DND-41 (cell line): ENCODE measurements at regions not wholly inside any gene's neighbourhood (a gene's known extent, or its start where the extent isn't known, plus 50 kb on each side); places are given as distances from the start of the nearest gene placed in this dataset.
"Not testable (repeated sequence)": the region's sequence is repeated elsewhere in the genome, so short reads cannot be mapped to it uniquely, and the experiment has no call there.

ENCODE experiments used
- ATAC-seq: fragments of 200-7000 bp; cut with Tn5 transposase; 3 replicates; pipeline ENCODE4 v1.9.1; 2021; ENCODE audit warnings: low read depth; ENCODE audit not compliant: insufficient read depth
- DNase-seq: peaks from one replicate; pipeline ENCODE4 v3.0.0-alpha.2; 2020
- H2AFZ ChIP-seq: 2 replicates; pipeline ENCODE4 v1.6.0; 2012; ENCODE audit warnings: low read depth, low read length
- H3K27ac ChIP-seq: 2 replicates; pipeline ENCODE4 v1.5.1; 2012; ENCODE audit warnings: low read length, inconsistent platforms
- H3K27me3 ChIP-seq: fragments of 200-600 bp; sonication (generic); 2 replicates; pipeline ENCODE4 v1.6.0; 2012; ENCODE audit warnings: low read length, mild to moderate bottlenecking, inconsistent platforms; ENCODE audit not compliant: insufficient read depth, poor library complexity
- H3K36me3 ChIP-seq: 2 replicates; pipeline ENCODE4 v1.5.1; 2012; ENCODE audit warnings: low read length, inconsistent platforms; ENCODE audit not compliant: insufficient read depth
- H3K4me1 ChIP-seq: 2 replicates; pipeline ENCODE4 v1.5.1; 2012; ENCODE audit warnings: mild to moderate bottlenecking, low read length; ENCODE audit not compliant: insufficient read depth
- H3K4me2 ChIP-seq: 2 replicates; pipeline ENCODE4 v1.6.0; 2012; ENCODE audit warnings: mild to moderate bottlenecking, moderate library complexity, low read length, inconsistent platforms; ENCODE audit not compliant: insufficient read depth
- H3K4me3 ChIP-seq, 2 experiments: fragments of 200-600 bp in 1 of 2; shearing (Covaris generic) in 1 of 2; 2 replicates each; pipeline ENCODE4 v1.5.1; 2012 to 2016; ENCODE audit warnings: inconsistent platforms in 2 of 2, low read length in 2 of 2, mild to moderate bottlenecking in 2 of 2, low read depth in 1 of 2, moderate library complexity in 1 of 2
- H3K79me2 ChIP-seq: 2 replicates; pipeline ENCODE4 v1.6.0; 2012; ENCODE audit warnings: low read length, inconsistent platforms; ENCODE audit not compliant: insufficient read depth
- H3K9ac ChIP-seq: 2 replicates; pipeline ENCODE4 v1.6.0; 2012; ENCODE audit warnings: low read depth, mild to moderate bottlenecking, inconsistent platforms, low read length, moderate library complexity
- H3K9me3 ChIP-seq: 2 replicates; pipeline ENCODE4 v1.5.1; 2012; ENCODE audit warnings: low read length, moderate library complexity, mild to moderate bottlenecking, inconsistent platforms; ENCODE audit not compliant: insufficient read depth, severe bottlenecking
- H4K20me1 ChIP-seq: 2 replicates; pipeline ENCODE4 v1.6.0; 2012; ENCODE audit warnings: low read length; ENCODE audit not compliant: insufficient read depth
- EZH2 ChIP-seq: IDR thresholded peaks from 3 replicates; pipeline ENCODE4 v1.6.1; 2012; ENCODE audit warnings: borderline replicate concordance, low read depth, mild to moderate bottlenecking, moderate library complexity, low read length, inconsistent platforms; ENCODE audit not compliant: severe bottlenecking
- TF ChIP-seq, protein P1 (sequence below): IDR thresholded peaks from 2 replicates; pipeline ENCODE4 v1.5.1; 2012; ENCODE audit warnings: borderline replicate concordance, low read length, moderate library complexity, mild to moderate bottlenecking; ENCODE audit not compliant: poor library complexity, severe bottlenecking; ENCODE audit errors: extremely low read depth

GRCh38 chr7:4470246-4470645 lies 211.8 kb upstream of the FOXK1 start:
- DNase-seq = peak; percentile 35

DNA sequence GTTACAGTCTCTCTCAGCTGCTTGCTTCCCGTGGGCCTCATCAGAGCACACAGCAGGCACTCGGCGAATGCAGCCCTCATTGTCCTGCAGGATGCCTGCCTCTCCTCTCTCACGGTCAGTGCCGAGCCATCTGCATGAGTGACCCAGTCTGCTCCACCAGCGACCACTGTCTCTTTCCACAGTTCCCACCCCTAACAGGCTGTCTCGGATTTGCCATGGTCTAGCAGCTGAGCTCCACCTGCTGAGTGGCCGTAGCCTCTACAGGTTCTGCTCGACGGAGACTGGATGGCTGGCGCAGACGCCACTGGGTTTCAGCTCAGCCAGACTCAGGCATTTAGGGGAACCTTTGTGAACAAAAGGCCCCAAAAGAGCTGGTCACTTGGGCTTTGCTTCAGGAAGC lies 209.4 kb upstream of the FOXK1 start:
- Histone ChIP-seq H3K4me3 (no peak overlapping the region), H3K9ac (no peak overlapping the region), H3K36me3 (no peaks in the 10 kb centered on the region), H3K9me3 (no peaks in the 10 kb centered on the region), H3K27me3 (no peaks in the 10 kb centered on the region), H2AFZ (no peak overlapping the region), H3K4me1 (no peaks in the 10 kb centered on the region), H3K27ac (no peak overlapping the region), H3K79me2 (no peaks in the 10 kb centered on the region), H3K4me2 (no peak overlapping the region), H4K20me1 (no peaks in the 10 kb centered on the region)
- TF ChIP-seq, protein P1, sequence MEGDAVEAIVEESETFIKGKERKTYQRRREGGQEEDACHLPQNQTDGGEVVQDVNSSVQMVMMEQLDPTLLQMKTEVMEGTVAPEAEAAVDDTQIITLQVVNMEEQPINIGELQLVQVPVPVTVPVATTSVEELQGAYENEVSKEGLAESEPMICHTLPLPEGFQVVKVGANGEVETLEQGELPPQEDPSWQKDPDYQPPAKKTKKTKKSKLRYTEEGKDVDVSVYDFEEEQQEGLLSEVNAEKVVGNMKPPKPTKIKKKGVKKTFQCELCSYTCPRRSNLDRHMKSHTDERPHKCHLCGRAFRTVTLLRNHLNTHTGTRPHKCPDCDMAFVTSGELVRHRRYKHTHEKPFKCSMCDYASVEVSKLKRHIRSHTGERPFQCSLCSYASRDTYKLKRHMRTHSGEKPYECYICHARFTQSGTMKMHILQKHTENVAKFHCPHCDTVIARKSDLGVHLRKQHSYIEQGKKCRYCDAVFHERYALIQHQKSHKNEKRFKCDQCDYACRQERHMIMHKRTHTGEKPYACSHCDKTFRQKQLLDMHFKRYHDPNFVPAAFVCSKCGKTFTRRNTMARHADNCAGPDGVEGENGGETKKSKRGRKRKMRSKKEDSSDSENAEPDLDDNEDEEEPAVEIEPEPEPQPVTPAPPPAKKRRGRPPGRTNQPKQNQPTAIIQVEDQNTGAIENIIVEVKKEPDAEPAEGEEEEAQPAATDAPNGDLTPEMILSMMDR = no peak
- no peak for TF ChIP-seq EZH2
- DNase-seq (no peak), ATAC-seq (no peak)

More at GRCh38 chr7:4470246-4470645, 211.8 kb upstream of the FOXK1 start:
- ATAC-seq = no peak
- no peaks in the 10 kb centered on the region for H3K4me1 ChIP-seq
- no peaks in the 10 kb centered on the region for H3K79me2 ChIP-seq
- TF ChIP-seq, protein P1 = no peak
- TF ChIP-seq EZH2 = no peak
- no peak overlapping the region for H3K27ac ChIP-seq
- H3K4me2 ChIP-seq = no peak overlapping the region
- H3K9me3 ChIP-seq = no peaks in the 10 kb centered on the region
- H3K4me3 ChIP-seq = no peak overlapping the region
- H2AFZ ChIP-seq = no peak overlapping the region
- no peak overlapping the region for H3K9ac ChIP-seq
- no peaks in the 10 kb centered on the region for H4K20me1 ChIP-seq
- no peaks in the 10 kb centered on the region for H3K36me3 ChIP-seq
- H3K27me3 ChIP-seq = no peaks in the 10 kb centered on the region

DNA sequence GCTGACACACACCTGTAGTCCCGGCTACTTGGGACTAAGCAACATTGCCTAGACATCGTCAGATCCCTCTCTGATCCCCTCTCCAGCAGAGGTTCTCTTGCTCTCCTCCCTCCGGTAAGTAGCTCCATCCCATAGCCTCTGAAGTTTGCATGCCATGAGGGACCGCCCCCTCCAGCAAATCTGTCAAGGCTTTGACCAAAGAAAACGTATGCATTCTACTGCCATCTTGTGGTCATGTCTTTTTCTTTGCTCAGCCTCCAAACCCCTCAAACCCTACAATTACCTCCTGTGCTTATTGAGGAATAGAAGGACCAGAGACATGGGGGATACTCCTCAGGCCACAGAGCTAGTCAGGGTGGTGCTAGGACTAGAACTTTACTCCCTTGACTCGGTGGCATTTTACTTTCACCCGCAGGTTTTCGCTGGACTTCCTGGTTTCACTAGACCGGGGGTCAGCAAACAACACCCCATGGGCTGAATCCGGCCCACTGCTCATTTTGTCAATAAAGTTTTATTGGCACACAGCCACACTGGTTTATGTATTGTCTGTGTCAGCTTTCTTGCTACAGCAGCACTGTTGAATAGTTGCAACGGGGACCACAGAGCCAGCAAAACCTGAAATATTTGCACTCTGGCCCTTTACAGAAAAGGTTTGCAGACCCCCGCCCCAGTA lies 202.6 kb upstream of the FOXK1 start:
- no peaks in the 10 kb centered on the region for H3K9me3 ChIP-seq
- DNase-seq (peak; percentile 52), ATAC-seq (peak; percentile 74)
- H3K27ac ChIP-seq = no peak overlapping the region
- no peaks in the 10 kb centered on the region for H3K79me2 ChIP-seq
- no peaks in the 10 kb centered on the region for H3K27me3 ChIP-seq
- no peaks in the 10 kb centered on the region for H3K4me1 ChIP-seq
- no peak overlapping the region for H3K4me3 ChIP-seq
- no peak overlapping the region for H3K9ac ChIP-seq
- no peak overlapping the region for H3K4me2 ChIP-seq
- no peaks in the 10 kb centered on the region for H3K36me3 ChIP-seq
- TF ChIP-seq, protein P1 = peak; percentile 70
- no peak for TF ChIP-seq EZH2
- H4K20me1 ChIP-seq = no peaks in the 10 kb centered on the region
- H2AFZ ChIP-seq = no peak overlapping the region

GRCh38 chr7:4480131-4480530 lies 202.0 kb upstream of the FOXK1 start:
- not testable (repeated sequence) for H3K36me3 ChIP-seq, H3K9ac ChIP-seq, H3K4me3 ChIP-seq, H3K9me3 ChIP-seq, H3K4me1 ChIP-seq, H3K4me2 ChIP-seq, H2AFZ ChIP-seq, H3K27ac ChIP-seq, ATAC-seq, H4K20me1 ChIP-seq, DNase-seq, H3K79me2 ChIP-seq, H3K27me3 ChIP-seq
